G401.6 (cell line): ENCODE measurements at regions not wholly inside any gene's neighbourhood (a gene's known extent, or its start where the extent isn't known, plus 50 kb on each side); places are given as distances from the start of the nearest gene placed in this dataset.

ENCODE experiments used
- FAIRE-seq: peaks from 2 replicates; lab custom pipeline; 2012; peaks lifted over from hg19 to GRCh38; lab: Jason Lieb, UNC

GRCh38 chr2:103276869-103277268 lies 515.0 kb downstream of the TMEM182 start:
- no peak for FAIRE-seq

- FAIRE-seq = no peak
Observed at GRCh38 chr2:103284750-103285149, 522.9 kb downstream of the TMEM182 start.

GRCh38 chr2:103285354-103285753 lies 523.5 kb downstream of the TMEM182 start:
- no peak for FAIRE-seq

- no peak for FAIRE-seq
Observed at GRCh38 chr2:103287746-103288145, 525.9 kb downstream of the TMEM182 start.

GRCh38 chr2:103288696-103289095 lies 526.9 kb downstream of the TMEM182 start:
- no peak for FAIRE-seq

- no peak for FAIRE-seq
Observed at GRCh38 chr2:103289105-103289725, 527.4 kb downstream of the TMEM182 start.

- FAIRE-seq = no peak
Observed at GRCh38 chr2:103292573-103292972, 530.7 kb downstream of the TMEM182 start.

- no peak for FAIRE-seq
Observed at GRCh38 chr2:103293067-103293741, 531.4 kb downstream of the TMEM182 start.

- FAIRE-seq = no peak
Observed at GRCh38 chr2:103293742-103294077, 531.9 kb downstream of the TMEM182 start.

GRCh38 chr2:103294420-103294819 lies 532.6 kb downstream of the TMEM182 start:
- FAIRE-seq = no peak

- no peak for FAIRE-seq
Observed at GRCh38 chr2:103295591-103295990, 533.8 kb downstream of the TMEM182 start.

GRCh38 chr2:103324671-103325070 lies 562.8 kb downstream of the TMEM182 start:
- FAIRE-seq = no peak

- FAIRE-seq = no peak
Observed at GRCh38 chr2:103327386-103327785, 565.6 kb downstream of the TMEM182 start.

GRCh38 chr2:103327966-103328365 lies 566.1 kb downstream of the TMEM182 start:
- no peak for FAIRE-seq

- no peak for FAIRE-seq
Observed at GRCh38 chr2:103335403-103335802, 573.6 kb downstream of the TMEM182 start.

GRCh38 chr2:103338819-103339218 lies 577.0 kb downstream of the TMEM182 start:
- FAIRE-seq = no peak

- FAIRE-seq = no peak
Observed at GRCh38 chr2:103346780-103347179, 584.9 kb downstream of the TMEM182 start.

GRCh38 chr2:103353774-103354173 lies 591.9 kb downstream of the TMEM182 start:
- no peak for FAIRE-seq

GRCh38 chr2:103355287-103355686 lies 593.5 kb downstream of the TMEM182 start:
- no peak for FAIRE-seq

GRCh38 chr2:103361712-103362111 lies 599.9 kb downstream of the TMEM182 start:
- FAIRE-seq = no peak

- no peak for FAIRE-seq
Observed at GRCh38 chr2:103363639-103364038, 601.8 kb downstream of the TMEM182 start.

GRCh38 chr2:103364177-103364576 lies 602.3 kb downstream of the TMEM182 start:
- no peak for FAIRE-seq

- no peak for FAIRE-seq
Observed at GRCh38 chr2:103365071-103365470, 603.2 kb downstream of the TMEM182 start.

- no peak for FAIRE-seq
Observed at GRCh38 chr2:103367877-103368276, 606.0 kb downstream of the TMEM182 start.
